OCI-LY1 (cell line): ENCODE measurements at regions not wholly inside any gene's neighbourhood (a gene's known extent, or its start where the extent isn't known, plus 50 kb on each side); places are given as distances from the start of the nearest gene placed in this dataset.

ENCODE experiments used
- H2AFZ ChIP-seq: fragments of 200-600 bp; sonication (generic), shearing (Covaris generic); 2 replicates; pipeline ENCODE4 v1.6.0; 2014; ENCODE audit warnings: antibody characterized with exemption, mild to moderate bottlenecking, low read length
- H3F3A ChIP-seq: fragments of 200-600 bp; sonication (generic), shearing (Covaris generic); 2 replicates; pipeline ENCODE4 v1.6.0; 2014; ENCODE audit warnings: mild to moderate bottlenecking, antibody characterized with exemption, low read length, moderate library complexity; ENCODE audit not compliant: insufficient read depth
- H3K27ac ChIP-seq: fragments of 200-600 bp; sonication (generic); 2 replicates; pipeline ENCODE4 v1.5.1; 2014; ENCODE audit warnings: low read length, mixed run types, mild to moderate bottlenecking, low read depth; ENCODE audit not compliant: poor library complexity, severe bottlenecking
- H3K27me3 ChIP-seq: fragments of 200-600 bp; sonication (generic); 2 replicates; pipeline ENCODE4 v1.6.0; 2014; ENCODE audit warnings: antibody characterized with exemption, mild to moderate bottlenecking, low read length, moderate library complexity; ENCODE audit not compliant: insufficient read depth
- H3K36me3 ChIP-seq: fragments of 200-600 bp; sonication (generic); 2 replicates; pipeline ENCODE4 v1.6.1; 2014; ENCODE audit warnings: mild to moderate bottlenecking, antibody characterized with exemption, low read length, moderate library complexity, mixed read lengths; ENCODE audit not compliant: insufficient read depth
- H3K4me1 ChIP-seq: fragments of 200-600 bp; sonication (generic); 2 replicates; pipeline ENCODE4 v1.5.1; 2014; ENCODE audit warnings: mild to moderate bottlenecking, low read length, moderate library complexity; ENCODE audit not compliant: insufficient read depth, severe bottlenecking
- H3K4me2 ChIP-seq: fragments of 200-600 bp; sonication (generic), shearing (Covaris generic); 2 replicates; pipeline ENCODE4 v1.6.1; 2014; ENCODE audit warnings: low read length
- H3K4me3 ChIP-seq: fragments of 200-600 bp; sonication (generic); 2 replicates; pipeline ENCODE4 v1.5.1; 2014; ENCODE audit warnings: low read length, low read depth, mild to moderate bottlenecking, mixed read lengths; ENCODE audit not compliant: poor library complexity, severe bottlenecking
- H3K79me2 ChIP-seq: fragments of 200-600 bp; shearing (Covaris generic); 2 replicates; pipeline ENCODE4 v1.6.1; 2016; ENCODE audit warnings: mixed run types, low read length, mixed read lengths; ENCODE audit not compliant: insufficient read depth
- H3K9ac ChIP-seq: fragments of 200-600 bp; sonication (generic), shearing (Covaris generic); 2 replicates; pipeline ENCODE4 v1.6.1; 2014; ENCODE audit warnings: mild to moderate bottlenecking, low read length, mixed read lengths
- H3K9me2 ChIP-seq: fragments of 200-600 bp; sonication (generic), shearing (Covaris generic); 2 replicates; pipeline ENCODE4 v1.6.1; 2014; ENCODE audit warnings: low read depth, mild to moderate bottlenecking, low read length, mixed read lengths
- H3K9me3 ChIP-seq: fragments of 200-600 bp; shearing (Covaris generic); 2 replicates; pipeline ENCODE4 v1.6.1; 2014; ENCODE audit warnings: low read length, mixed read lengths
- H4K20me1 ChIP-seq: fragments of 200-600 bp; sonication (generic), shearing (Covaris generic); 2 replicates; pipeline ENCODE4 v1.6.0; 2016; ENCODE audit warnings: mild to moderate bottlenecking, low read length; ENCODE audit not compliant: insufficient read depth
- CTCF ChIP-seq: fragments of 200-600 bp; sonication (generic), shearing (Covaris generic); IDR thresholded peaks from 2 replicates; pipeline ENCODE4 v1.5.1; 2017; ENCODE audit warnings: mild to moderate bottlenecking, antibody characterized with exemption, low read length, moderate library complexity, mixed read lengths
- EZH2 ChIP-seq: fragments of 200-600 bp; sonication (generic), shearing (Covaris generic); IDR thresholded peaks from 2 replicates; pipeline ENCODE4 v1.8.0; 2017; ENCODE audit warnings: borderline replicate concordance, mixed run types, mild to moderate bottlenecking, antibody characterized with exemption, low read length, moderate library complexity, mixed read lengths

- Histone ChIP-seq H3K27me3 (no peaks in the 10 kb centered on the region), H3K9me2 (no peaks in the 10 kb centered on the region), H2AFZ (no peak overlapping the region), H3K4me3 (no peak overlapping the region), H3K4me1 (no peaks in the 10 kb centered on the region), H3K9ac (no peak overlapping the region), H3K4me2 (no peak overlapping the region), H3K9me3 (no peaks in the 10 kb centered on the region), H3K36me3 (no peaks in the 10 kb centered on the region), H3K27ac (no peak overlapping the region), H3K79me2 (no peaks in the 10 kb centered on the region), H3F3A (no peaks in the 10 kb centered on the region), H4K20me1 (no peaks in the 10 kb centered on the region)
- TF ChIP-seq CTCF: no peak
- no peak for TF ChIP-seq EZH2
Measured at GRCh38 chr15:87564681-87565080, 691.9 kb downstream of the NTRK3 start.

DNA sequence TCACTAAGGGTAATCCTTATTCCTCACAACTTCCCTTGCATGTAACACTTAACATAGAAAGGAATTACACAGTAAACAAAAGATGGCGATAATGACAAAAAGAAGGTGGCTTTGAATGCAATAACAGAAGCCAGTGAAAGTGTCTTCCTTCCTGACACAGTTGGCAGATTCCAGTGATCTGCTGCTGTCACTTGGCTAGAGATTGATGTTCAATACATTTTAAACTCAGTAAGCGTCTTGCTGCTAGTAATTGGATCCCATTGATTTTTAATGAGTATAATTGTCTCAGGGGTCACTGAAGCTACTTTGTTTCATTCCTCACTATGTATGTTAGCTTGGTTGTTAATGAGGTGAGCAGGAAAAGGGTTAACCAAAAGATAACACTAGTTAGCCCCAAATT lies 692.7 kb downstream of the NTRK3 start:
- H3K27ac ChIP-seq: no peak overlapping the region
- H3K4me3 ChIP-seq: no peak overlapping the region
- TF ChIP-seq CTCF (no peak), EZH2 (no peak)
- H2AFZ ChIP-seq: no peak overlapping the region
- no peaks in the 10 kb centered on the region for H3K9me2 ChIP-seq
- H3K27me3 ChIP-seq: no peaks in the 10 kb centered on the region
- H3K4me1 ChIP-seq: no peaks in the 10 kb centered on the region
- H3K79me2 ChIP-seq: no peaks in the 10 kb centered on the region
- no peak overlapping the region for H3K9ac ChIP-seq
- H3K9me3 ChIP-seq: no peaks in the 10 kb centered on the region
- H3F3A ChIP-seq: no peaks in the 10 kb centered on the region
- no peaks in the 10 kb centered on the region for H4K20me1 ChIP-seq
- no peaks in the 10 kb centered on the region for H3K36me3 ChIP-seq
- no peak overlapping the region for H3K4me2 ChIP-seq

DNA sequence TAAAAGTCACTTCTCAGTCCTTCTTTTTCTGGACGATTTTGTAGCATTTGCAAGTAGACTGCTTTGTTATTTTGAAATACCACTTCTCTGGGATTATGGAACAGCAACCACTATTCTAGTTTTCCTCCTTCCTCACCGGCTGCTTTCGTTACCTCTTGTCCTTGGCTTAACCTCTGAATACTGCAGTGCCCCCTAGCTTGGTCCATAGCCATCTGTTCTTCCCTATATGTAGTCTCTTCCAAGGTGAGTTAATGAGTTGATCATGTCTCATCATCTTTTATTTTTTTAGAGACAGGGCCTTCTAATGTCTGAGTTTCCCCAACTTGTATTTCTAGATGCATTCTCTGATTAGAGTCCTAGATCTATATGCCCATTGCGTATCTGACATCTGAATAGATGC lies 694.3 kb downstream of the NTRK3 start:
- H3F3A ChIP-seq: no peaks in the 10 kb centered on the region
- H3K79me2 ChIP-seq: no peaks in the 10 kb centered on the region
- H3K27me3 ChIP-seq: no peaks in the 10 kb centered on the region
- no peaks in the 10 kb centered on the region for H3K9me3 ChIP-seq
- no peak overlapping the region for H3K27ac ChIP-seq
- H3K4me3 ChIP-seq: no peak overlapping the region
- no peak overlapping the region for H3K9ac ChIP-seq
- no peak for TF ChIP-seq CTCF
- no peak for TF ChIP-seq EZH2
- H3K4me1 ChIP-seq: no peaks in the 10 kb centered on the region
- H2AFZ ChIP-seq: no peak overlapping the region
- no peaks in the 10 kb centered on the region for H3K9me2 ChIP-seq
- H4K20me1 ChIP-seq: no peaks in the 10 kb centered on the region
- H3K36me3 ChIP-seq: no peaks in the 10 kb centered on the region
- H3K4me2 ChIP-seq: no peak overlapping the region
